ENCODE measurements at regions not wholly inside any gene's neighbourhood (a gene's known extent, or its start where the extent isn't known, plus 50 kb on each side); places are given as distances from the start of the nearest gene placed in this dataset.

DNA sequence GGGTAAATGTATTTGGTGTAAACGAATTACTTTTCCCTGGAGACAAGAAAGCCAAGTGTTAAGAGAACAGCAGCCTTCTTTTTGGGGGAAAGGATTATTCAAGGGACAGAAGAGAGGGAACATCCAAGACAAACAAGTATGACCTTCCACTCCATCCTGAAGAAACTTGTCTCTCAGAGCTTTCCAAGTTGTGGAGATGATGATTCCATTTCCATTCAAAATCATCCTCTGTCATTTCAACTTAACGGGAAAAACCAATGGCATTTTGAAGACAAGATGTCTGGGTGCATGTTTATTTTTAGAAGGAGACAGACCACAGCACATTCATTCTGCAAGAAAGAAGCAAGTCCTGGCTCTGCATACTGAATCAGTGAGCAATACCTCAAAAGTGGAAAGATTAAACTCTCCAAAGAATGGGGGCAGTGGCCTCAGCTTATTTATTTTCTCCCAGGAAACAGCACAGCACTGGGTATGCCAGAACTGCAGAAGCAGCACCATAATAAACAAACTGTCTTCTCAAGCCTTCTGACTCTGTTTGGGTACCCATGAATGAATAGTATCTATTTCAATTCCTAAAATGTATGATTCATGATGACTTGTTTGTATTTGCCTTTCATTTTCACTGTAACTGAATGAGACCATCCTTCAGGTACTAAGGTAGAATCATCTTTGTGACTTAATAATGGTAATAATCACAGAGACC is 541.0 kb downstream of the RFC3 start (continued):
- TF ChIP-seq, protein P1, sequence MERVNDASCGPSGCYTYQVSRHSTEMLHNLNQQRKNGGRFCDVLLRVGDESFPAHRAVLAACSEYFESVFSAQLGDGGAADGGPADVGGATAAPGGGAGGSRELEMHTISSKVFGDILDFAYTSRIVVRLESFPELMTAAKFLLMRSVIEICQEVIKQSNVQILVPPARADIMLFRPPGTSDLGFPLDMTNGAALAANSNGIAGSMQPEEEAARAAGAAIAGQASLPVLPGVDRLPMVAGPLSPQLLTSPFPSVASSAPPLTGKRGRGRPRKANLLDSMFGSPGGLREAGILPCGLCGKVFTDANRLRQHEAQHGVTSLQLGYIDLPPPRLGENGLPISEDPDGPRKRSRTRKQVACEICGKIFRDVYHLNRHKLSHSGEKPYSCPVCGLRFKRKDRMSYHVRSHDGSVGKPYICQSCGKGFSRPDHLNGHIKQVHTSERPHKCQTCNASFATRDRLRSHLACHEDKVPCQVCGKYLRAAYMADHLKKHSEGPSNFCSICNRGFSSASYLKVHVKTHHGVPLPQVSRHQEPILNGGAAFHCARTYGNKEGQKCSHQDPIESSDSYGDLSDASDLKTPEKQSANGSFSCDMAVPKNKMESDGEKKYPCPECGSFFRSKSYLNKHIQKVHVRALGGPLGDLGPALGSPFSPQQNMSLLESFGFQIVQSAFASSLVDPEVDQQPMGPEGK (CRISPR knock-in tag; IDR thresholded peaks at IDR 0.05; ENCODE audit: borderline replicate concordance) = no peak
- TF ChIP-seq SNAI2 (CRISPR knock-in tag; IDR thresholded peaks at IDR 0.05) (no peak), ZC3H10 (CRISPR knock-in tag; IDR thresholded peaks at IDR 0.05) (no peak), CSRNP3 (CRISPR knock-in tag; IDR thresholded peaks at IDR 0.05) (no peak)

DNA sequence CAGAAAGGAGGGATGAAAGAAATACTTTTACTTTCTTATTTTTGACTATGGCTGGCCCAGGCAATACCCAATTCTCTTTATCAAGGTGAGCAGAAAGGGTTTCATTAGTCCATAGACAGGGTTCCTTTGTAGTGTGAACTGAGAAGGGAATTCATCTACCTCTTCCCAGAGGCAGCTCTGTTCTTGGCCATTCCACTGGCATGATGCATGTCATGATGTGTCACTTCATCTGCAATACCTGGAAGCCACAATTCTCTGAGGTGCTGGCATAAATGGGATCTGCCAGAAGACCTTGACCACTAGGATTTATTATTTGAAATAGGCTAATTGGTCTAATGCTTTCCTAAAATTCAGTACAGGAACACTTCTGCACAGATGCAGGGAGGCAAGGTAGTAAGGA is 542.8 kb downstream of the RFC3 start:
- ATAC-seq = no peak

DNA sequence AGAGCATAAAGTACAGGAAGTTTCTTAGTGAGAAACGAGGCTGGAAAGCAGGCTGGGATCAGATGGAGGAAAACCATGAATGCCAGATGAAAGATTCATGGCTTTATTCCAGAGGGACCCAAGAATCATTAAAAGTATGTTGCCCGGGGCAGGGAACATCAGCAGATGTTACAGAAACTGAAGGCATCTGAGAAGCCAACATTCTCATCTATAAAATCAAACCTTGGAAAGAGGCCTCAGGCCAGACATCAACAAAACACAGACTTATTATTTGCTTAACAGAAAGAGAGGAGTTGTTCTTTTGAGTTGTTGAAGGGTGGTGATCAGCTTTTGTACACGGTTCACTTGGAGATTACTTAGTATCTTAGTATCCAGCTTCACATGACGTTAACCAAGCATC is 543.6 kb downstream of the RFC3 start:
- ATAC-seq = no peak
- TF ChIP-seq TOX (CRISPR knock-in tag; IDR thresholded peaks at IDR 0.05; ENCODE audit: borderline replicate concordance) (no peak), SNAI2 (CRISPR knock-in tag; IDR thresholded peaks at IDR 0.05) (no peak), CSRNP3 (CRISPR knock-in tag; IDR thresholded peaks at IDR 0.05) (no peak), BACH2 (CRISPR knock-in tag; IDR thresholded peaks at IDR 0.05; ENCODE audit: borderline replicate concordance) (no peak), CSDC2 (CRISPR knock-in tag; IDR thresholded peaks at IDR 0.05) (no peak)

More for the DNA sequence above, 542.8 kb downstream of the RFC3 start:
- TF ChIP-seq BACH2 (CRISPR knock-in tag; IDR thresholded peaks at IDR 0.05; ENCODE audit: borderline replicate concordance) (no peak), RARB (CRISPR knock-in tag; IDR thresholded peaks at IDR 0.05) (no peak), SNAI2 (CRISPR knock-in tag; IDR thresholded peaks at IDR 0.05) (no peak), POU6F1 (CRISPR knock-in tag; IDR thresholded peaks at IDR 0.05; ENCODE audit: borderline replicate concordance, low read depth) (no peak), ZNF70 (CRISPR knock-in tag; IDR thresholded peaks at IDR 0.05) (no peak), CSDC2 (CRISPR knock-in tag; IDR thresholded peaks at IDR 0.05) (no peak)
- TF ChIP-seq, protein P2, sequence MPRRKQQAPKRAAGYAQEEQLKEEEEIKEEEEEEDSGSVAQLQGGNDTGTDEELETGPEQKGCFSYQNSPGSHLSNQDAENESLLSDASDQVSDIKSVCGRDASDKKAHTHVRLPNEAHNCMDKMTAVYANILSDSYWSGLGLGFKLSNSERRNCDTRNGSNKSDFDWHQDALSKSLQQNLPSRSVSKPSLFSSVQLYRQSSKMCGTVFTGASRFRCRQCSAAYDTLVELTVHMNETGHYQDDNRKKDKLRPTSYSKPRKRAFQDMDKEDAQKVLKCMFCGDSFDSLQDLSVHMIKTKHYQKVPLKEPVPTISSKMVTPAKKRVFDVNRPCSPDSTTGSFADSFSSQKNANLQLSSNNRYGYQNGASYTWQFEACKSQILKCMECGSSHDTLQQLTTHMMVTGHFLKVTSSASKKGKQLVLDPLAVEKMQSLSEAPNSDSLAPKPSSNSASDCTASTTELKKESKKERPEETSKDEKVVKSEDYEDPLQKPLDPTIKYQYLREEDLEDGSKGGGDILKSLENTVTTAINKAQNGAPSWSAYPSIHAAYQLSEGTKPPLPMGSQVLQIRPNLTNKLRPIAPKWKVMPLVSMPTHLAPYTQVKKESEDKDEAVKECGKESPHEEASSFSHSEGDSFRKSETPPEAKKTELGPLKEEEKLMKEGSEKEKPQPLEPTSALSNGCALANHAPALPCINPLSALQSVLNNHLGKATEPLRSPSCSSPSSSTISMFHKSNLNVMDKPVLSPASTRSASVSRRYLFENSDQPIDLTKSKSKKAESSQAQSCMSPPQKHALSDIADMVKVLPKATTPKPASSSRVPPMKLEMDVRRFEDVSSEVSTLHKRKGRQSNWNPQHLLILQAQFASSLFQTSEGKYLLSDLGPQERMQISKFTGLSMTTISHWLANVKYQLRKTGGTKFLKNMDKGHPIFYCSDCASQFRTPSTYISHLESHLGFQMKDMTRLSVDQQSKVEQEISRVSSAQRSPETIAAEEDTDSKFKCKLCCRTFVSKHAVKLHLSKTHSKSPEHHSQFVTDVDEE (CRISPR knock-in tag; IDR thresholded peaks at IDR 0.05) = no peak

GRCh38 chr13:34363266-34363665 is 545.3 kb downstream of the RFC3 start:
- TF ChIP-seq ARNTL (CRISPR knock-in tag; IDR thresholded peaks at IDR 0.05; ENCODE audit: borderline replicate concordance, low read depth) = no peak
- no peak for TF ChIP-seq TOX (CRISPR knock-in tag; IDR thresholded peaks at IDR 0.05; ENCODE audit: borderline replicate concordance)
- TF ChIP-seq CREB5 (CRISPR knock-in tag; IDR thresholded peaks at IDR 0.05; ENCODE audit: low read depth) = no peak
- TF ChIP-seq ZNF70 (CRISPR knock-in tag; IDR thresholded peaks at IDR 0.05) = no peak
- no peak for TF ChIP-seq ZC3H10 (CRISPR knock-in tag; IDR thresholded peaks at IDR 0.05)
- TF ChIP-seq, protein P2 (CRISPR knock-in tag; IDR thresholded peaks at IDR 0.05) = no peak
- TF ChIP-seq GLIS3 (CRISPR knock-in tag; IDR thresholded peaks at IDR 0.05) = no peak
- TF ChIP-seq POU6F1 (CRISPR knock-in tag; IDR thresholded peaks at IDR 0.05; ENCODE audit: borderline replicate concordance, low read depth) = no peak
- TF ChIP-seq CSDC2 (CRISPR knock-in tag; IDR thresholded peaks at IDR 0.05) = no peak
- no peak for TF ChIP-seq ZNF565 (CRISPR knock-in tag; conservative IDR thresholded peaks at IDR 0.05; ENCODE audit: low read depth)
- TF ChIP-seq TCF4 (CRISPR knock-in tag; IDR thresholded peaks at IDR 0.05; ENCODE audit: borderline replicate concordance) = no peak
- TF ChIP-seq BACH2 (CRISPR knock-in tag; IDR thresholded peaks at IDR 0.05; ENCODE audit: borderline replicate concordance) = no peak
- no peak for TF ChIP-seq ZNF8 (CRISPR knock-in tag; IDR thresholded peaks at IDR 0.05)
- no peak for ATAC-seq

Data from SK-N-SH treated with all-trans-retinoic acid at 6 μM for 48 hours (cell line).